HS-27A (cell line): ENCODE measurements at regions not wholly inside any gene's neighbourhood (a gene's known extent, or its start where the extent isn't known, plus 50 kb on each side); places are given as distances from the start of the nearest gene placed in this dataset.
"Not testable (repeated sequence)": the region's sequence is repeated elsewhere in the genome, so short reads cannot be mapped to it uniquely, and the experiment has no call there.

Source experiments
- DNase-seq: peaks from one replicate; pipeline ENCODE4 v3.0.0-alpha.2; 2012; ENCODE audit warnings: low read depth, missing footprints

DNA sequence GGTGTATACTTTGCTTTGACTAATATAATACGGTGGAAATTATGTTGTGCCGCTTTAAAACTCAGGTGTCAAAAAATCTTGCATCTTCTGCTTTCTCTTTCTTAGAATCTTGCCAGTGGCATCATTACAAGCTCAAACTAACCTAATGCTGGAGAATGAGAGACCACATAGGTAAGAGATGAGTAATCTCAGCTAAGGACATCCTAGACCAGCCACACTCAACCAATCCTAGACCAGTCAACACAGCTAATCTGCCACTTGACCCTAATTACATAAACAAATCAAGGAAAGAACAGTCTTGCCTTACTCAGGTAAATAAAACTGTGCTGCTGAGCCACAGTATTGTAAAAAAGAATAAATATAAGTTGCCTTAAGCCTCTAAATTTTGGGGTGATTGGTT, 1323.9 kb upstream of the SPRY2 start:
- DNase-seq = no peak

GRCh38 chr13:81659984-81660383, 1319.1 kb upstream of the SPRY2 start:
- no peak for DNase-seq

DNA sequence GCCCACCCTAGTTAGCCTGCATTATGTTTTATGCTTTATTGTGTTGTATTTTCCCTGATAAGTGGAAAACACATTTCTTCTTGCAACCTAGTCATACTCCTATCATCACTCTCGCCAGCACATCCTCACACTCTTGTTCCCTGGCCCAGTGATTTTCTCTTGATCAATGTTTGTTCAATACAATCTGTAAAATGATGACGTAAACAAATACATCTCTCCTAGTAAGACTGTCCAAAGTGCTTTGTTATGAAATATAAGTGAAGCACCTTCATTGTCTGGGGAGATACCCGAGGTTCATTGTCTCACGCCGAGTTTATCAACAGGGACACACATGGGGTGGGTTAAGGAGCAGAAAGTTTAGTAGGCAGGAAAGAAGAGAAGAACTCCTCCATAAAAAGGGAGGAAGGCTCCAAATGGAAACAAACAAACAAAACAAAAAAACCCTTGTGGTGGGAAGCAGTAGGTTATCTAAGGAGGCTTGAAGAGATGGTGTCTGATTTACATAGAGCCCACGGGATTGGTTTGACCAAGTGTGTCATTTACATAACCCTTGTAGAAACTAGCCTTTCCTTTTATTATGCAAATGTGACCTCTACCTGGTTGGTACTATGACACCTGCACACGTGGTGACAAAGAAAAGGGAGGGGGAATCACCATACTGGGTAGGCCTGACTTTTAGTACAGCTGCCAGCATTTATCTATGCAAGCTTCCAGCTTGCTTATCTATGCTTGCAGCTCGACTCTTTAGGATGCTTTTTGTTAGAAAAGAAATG, 1317.9 kb upstream of the SPRY2 start:
- no peak for DNase-seq

DNA sequence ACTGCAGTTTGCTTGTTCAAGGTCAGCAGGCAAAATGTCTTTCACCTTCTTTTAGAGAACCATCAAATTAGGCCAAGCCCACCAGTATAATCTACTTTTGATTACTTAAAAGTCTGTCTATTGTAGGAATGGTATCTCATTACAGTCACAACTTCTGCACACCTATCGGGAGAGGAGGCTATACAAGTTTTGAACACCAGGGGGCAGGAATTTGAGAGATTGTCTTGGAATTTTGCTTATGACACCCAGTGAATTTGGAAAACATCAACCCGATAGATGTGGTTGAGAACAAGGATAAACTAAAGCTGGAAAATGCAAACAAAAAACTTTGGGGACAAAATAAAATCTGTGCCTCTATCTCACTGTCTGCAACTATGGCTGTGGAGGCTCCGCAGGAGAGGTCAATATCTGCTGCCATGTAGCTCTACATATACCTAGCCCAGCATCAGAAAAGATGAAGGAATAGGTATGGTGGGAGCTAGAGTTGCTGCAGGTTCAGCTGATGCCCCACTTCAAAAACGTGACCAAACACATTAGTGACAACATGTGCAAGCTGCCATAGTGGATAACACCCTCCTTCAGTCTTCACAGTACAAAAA, 1299.2 kb upstream of the SPRY2 start:
- no peak for DNase-seq

GRCh38 chr13:81637457-81637856, 1296.5 kb upstream of the SPRY2 start:
- DNase-seq = no peak

GRCh38 chr13:81636120-81636519, 1295.2 kb upstream of the SPRY2 start:
- DNase-seq = no peak

GRCh38 chr13:81615031-81615430, 1274.1 kb upstream of the SPRY2 start:
- no peak for DNase-seq

GRCh38 chr13:81610644-81611043, 1269.7 kb upstream of the SPRY2 start:
- DNase-seq = no peak

GRCh38 chr13:81609335-81609734, 1268.4 kb upstream of the SPRY2 start:
- no peak for DNase-seq

GRCh38 chr13:81606074-81606473, 1265.1 kb upstream of the SPRY2 start:
- no peak for DNase-seq

DNA sequence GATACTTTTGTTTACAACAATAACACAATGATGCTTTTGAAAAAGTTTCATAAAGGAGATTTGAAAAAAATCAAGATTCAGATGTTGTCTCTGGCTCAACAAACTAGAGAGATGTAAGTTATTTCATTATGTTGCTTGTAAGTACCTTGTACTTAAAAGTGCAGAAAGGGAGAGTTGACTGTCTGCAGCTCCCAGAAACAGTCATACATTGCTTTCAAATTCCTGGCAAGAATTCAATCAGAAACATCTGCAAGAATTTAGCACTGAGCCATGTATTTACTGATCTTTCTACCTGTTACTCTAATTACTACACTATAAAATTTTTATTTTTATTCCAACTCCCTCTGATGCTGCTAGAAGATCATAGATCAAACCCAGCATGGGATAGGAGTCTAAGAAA, 1261.3 kb upstream of the SPRY2 start:
- no peak for DNase-seq

DNA sequence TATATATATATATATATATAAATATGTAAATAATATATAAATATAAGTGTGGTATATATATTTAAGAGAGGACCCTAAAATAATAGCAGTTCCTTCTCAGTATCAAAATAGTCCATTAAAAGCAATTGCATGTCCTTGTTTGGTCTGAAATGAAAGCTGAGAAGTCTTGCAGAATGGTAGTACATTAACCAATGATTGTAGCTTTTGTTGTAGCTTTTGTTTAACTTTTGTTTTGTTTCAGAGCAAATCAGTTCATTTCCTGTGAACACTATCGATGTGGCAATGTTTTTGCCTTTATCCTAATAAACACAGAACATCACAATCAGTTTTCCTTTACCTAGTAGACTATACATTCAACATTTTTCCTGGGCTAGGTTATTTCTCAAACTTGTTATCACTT, 1256.2 kb upstream of the SPRY2 start:
- DNase-seq = no peak

DNA sequence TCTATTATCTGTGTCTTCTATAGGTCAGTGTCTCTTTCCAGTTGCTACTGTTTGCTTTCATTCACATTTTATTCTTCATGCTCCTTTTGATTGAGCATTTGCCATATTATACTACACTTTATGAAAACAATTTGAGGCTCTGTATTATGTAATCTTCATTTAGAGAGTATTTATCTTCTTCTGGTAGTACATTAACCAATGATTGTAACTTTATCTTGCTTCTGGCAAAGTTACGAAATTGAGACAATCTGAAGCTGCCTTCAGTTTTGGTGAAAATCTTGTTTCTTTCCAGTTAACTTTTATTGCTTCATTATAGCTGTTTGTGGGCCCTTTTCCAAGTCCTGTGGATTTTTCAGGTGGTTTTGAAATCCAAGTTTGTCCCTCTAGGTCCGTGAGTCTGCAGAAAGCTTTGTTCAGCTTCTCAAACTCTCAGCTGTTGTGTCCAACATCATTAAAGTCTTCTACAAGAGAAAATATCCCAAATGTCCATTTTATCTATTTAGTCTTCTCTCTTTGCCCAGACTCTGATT, 1255.4 kb upstream of the SPRY2 start:
- DNase-seq = no peak

- DNase-seq = no peak
These were observed 1250.7 kb upstream of the SPRY2 start for GRCh38 chr13:81591528-81592220.

DNA sequence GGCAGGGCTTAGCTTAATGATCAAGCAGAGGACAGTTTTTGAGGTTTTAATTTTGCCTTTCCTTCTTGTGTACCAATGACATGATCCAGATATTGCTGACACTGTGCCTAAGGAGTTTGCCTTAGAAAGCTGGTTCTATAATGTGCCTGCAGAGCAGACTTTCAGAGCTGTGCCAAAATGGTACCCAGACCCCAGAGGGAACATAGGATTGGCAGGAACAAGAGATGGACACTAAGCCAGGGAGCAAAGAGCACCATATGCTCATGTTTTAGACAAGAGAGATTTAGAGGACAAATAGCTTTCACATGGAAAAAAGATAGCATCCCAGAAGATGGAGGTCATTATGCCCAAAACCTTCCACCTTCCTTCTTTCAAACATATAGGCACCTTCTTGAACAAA, 1241.5 kb upstream of the SPRY2 start:
- no peak for DNase-seq

- DNase-seq = no peak
These were observed 1236.8 kb upstream of the SPRY2 start for GRCh38 chr13:81577601-81578195.

GRCh38 chr13:81568824-81569223, 1227.9 kb upstream of the SPRY2 start:
- DNase-seq = no peak

GRCh38 chr13:81565849-81566248, 1224.9 kb upstream of the SPRY2 start:
- no peak for DNase-seq

DNA sequence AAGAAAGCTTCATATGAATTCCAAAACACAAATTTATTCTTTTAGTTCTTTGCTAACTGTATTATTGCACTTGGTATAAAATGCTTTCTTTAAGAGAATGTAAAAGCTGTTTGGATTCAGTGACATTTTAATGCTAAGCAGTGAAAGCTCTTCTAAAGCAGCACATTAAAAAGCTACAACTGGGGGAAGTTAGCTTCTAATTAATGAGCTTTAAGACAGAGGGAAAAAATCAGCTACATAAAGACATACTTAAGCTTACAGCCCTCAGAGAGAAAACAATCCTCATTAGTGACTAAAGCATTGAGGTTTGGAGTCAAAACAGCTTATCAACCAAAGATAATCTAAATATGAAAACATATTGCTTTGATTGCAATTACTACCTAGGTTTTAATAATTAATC, 1222.2 kb upstream of the SPRY2 start:
- DNase-seq = no peak

GRCh38 chr13:81562598-81562997, 1221.7 kb upstream of the SPRY2 start:
- no peak for DNase-seq

DNA sequence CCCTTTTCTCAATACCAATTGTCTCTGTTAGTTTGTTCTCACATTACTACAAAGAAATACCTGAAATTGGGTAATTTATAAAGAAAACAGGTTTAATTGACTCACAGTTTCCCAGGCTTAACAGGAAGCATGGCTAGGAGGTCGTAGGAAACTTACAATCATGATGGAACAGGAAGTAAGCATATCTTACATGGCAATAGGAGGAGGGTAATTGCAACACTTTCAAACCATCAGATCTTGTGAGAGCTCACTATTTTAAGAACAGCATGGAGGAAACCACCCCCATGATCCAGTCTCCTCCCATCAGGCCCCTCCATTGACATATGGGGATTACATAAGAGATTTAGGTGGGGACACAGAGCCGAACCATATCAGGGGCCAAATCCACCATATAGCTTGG, 1210.1 kb upstream of the SPRY2 start:
- DNase-seq = no peak

DNA sequence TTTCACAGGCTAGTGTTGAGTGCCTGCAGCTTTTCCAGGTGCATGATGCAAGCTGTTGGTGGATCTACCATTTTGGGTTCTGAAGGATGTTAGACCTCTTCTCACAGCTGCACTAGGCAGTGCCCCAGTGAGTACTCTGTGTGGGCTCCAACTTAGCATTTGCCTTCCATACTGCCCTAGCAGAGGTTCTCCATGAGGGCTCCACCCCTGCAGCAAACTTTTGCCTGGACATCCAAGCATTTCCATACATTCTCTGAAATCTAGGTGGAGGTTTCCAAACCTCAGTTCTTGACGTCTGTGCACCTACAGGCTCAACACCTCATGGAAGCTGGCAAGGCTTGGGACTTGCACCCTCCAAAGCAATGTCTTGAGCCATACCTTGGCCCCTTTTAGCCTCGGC, 1205.4 kb upstream of the SPRY2 start:
- DNase-seq = not testable (repeated sequence)

DNA sequence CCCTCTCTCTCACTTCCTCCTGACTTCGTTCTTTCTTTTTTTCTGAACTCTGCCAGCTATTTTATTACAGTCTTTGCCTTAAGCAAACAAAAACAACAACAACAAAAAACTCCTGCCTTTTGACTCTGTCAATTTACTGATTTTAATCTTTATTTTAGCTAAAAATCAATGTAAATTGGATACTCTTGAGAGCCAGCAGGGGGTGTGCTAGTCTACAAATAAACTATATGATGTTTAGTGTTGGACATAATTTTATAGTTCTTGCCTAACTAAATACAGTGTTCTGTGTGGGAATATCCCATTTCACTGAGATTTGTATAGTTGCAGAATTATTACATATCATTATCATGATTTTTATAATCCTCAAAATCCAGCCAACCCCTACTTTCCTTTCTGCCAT, 1199.9 kb upstream of the SPRY2 start:
- DNase-seq = no peak
